ENCODE measurements at regions not wholly inside any gene's neighbourhood (a gene's known extent, or its start where the extent isn't known, plus 50 kb on each side); places are given as distances from the start of the nearest gene placed in this dataset.

DNA sequence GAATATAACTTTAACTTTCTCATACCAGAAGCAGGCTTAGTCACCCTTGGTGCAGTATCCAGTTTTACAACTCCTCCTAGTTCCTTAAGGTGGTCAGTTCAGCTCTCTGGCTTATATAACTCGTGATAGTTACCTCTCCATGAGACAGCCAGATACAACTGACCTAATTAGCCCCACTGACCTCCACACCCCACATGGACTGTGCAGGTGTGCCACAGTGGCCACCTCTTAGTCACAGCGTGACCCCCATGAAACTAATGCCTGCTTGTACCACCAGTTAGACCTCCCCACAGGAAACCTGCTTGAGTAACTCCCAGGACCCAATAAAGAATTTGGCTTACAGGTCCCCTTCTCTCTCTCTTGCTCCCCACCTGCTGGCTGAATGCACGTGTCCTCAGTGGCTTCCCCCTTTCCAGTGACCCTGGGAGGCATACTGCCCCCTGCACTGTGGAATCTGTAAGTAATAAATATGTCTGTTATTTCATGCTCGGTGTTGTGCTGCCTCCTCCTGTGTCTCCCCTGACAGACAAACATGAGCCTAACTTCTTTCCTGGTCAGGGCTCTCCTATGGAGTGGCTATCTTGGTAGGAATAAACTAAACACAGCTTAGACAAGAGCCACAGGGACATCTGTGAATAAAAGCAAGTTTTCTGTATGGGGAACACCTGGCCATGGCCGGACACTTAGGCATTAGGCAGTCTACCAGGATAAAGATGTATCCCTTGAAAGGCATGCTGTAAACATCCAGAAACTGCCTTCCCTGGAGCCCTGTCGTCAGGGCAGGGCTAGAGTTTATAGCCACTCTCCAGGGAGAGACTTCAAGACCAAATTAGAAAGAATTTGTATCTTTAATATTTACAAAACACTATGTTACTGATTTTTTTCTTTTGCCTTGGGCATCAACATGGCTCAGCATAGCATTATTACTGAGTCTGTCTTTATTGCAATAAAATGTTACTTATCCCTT lies 209.7 kb upstream of the BOD1L1 start:
- H3K4me3 ChIP-seq: no peak overlapping the region
- H3K27ac ChIP-seq: no peak overlapping the region

DNA sequence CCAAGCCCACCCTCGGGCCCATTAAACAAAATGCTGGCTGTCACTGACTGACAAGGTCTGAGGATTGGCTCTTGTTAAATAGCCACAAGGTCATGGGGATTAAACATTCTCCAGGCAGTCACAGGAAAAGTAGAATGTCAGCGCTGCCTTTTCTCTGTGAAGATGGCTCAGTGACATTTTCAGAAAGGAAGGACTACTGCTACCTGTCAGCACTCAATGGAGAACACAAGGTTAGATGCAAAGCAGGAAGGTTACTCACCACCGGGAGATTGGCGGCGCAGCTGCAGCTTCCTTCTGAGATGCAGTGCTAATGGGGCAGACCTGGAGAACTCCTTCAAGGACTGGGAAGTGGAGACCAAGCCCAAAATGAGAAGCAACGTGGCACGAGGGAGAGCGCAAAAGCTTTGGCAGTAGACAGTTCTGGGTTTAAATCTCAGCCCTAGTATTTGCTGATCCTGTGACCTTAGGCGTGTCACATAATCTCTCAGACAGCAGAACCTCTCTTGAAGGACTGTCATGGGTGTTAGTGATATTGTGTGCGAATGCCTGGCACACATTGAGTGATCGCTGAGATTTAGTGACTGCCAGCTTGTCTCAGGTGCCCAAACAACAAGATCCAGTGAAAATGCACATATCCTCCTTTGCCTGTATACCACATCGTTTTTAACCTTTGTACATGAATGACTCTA lies 213.1 kb upstream of the BOD1L1 start:
- H3K4me3 ChIP-seq: no peak overlapping the region
- H3K27ac ChIP-seq: no peak overlapping the region

DNA sequence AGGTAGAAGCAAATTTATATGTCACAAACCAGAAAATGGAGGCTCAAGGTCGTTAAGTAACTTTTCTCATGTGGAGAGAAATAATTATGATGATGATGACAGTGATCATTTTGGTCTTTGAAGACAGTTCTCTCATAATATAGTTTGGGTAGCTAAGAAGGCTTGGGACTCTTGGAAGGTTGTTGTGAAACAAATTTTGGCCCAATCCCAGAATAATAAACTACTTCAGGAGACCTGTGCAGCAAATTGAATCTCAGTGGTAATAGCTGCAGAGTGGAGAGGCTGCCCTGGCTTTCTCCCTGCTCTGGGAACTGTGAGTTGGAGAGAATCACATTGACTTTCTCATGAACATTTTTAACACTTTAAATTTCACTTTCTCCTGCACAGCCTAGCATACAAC lies 217.2 kb upstream of the BOD1L1 start:
- no peak overlapping the region for H3K27ac ChIP-seq
- no peak overlapping the region for H3K4me3 ChIP-seq

DNA sequence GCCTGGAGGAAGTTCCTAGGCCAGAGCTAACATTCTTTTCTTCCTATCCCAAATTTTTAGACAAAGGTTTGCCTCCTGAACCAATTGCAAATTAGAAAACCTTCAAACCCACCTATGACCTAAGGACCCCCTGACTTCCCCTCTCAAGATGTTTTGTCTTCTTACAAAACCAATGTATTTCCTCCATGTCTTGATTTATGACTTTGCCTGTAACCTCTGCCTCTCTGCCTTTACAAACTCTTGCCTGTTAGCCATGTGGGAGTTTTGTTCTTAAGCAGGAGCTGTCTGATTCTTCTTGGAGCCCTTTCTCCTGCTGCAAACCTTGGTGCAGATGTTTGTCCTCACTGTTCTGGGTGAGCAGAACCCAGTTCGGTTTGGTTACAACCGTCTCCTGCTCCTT lies 222.3 kb upstream of the BOD1L1 start:
- no peak overlapping the region for H3K27ac ChIP-seq
- H3K4me3 ChIP-seq: no peak overlapping the region

DNA sequence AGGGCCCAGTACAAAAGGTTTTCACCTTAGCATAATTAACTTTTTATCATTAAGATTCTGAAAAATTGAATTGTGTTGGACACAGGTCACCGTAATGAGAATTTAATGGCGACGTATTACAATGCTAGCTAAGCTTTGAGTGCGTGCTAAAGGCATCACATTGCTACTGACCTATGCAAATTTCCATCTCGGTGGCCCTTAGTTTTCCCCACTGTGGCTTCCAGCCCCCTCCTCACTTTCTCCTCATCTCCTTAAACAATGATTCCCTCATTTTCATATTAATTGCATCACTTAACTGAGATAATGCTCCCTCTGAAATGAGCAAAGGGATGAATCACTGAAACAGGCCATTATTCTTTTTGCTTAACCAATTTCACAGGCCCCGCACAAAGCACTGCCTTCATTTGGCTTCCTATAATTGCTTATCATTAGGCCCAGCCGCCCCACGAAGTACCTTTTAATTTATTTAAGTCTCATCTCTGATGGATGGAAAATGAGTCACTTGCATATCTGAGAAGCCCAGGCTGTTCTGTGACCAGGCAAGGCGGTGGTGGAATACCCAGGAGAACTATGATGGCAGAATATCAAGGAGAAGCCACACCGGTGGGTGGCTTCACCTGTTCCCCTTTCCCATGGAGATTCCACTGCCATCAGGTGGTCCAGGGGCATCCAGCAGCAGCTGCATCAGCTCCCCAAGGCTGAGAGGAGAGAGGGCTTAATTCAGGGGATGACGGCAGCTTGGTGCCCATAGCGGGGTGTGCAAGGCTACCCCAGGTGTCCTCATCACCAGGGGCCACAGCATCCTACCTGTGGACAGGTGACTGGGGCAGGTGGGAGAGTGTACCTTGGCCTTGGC lies 223.8 kb upstream of the BOD1L1 start:
- no peak overlapping the region for H3K27ac ChIP-seq
- no peak overlapping the region for H3K4me3 ChIP-seq

DNA sequence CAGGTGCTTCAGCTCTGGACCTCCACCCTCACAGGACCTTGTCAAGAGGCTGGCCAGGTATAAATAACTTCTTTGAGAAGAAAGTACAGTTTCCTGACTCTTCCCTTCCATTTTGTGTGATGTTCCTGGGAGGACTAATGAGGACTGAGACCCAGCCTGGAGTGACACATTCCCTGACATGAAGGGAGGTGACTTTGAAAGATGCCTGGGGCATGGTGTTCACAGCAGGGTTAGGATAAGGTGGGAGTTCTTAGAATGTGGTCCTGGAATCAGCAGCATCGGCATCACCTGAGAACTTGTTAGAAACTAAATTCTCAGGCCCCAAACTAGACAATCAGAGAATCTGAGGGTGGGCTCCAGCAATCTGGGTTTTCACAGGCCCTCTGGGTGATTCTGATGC lies 224.9 kb upstream of the BOD1L1 start:
- Histone ChIP-seq H3K27ac (no peak overlapping the region), H3K4me3 (no peak overlapping the region)

DNA sequence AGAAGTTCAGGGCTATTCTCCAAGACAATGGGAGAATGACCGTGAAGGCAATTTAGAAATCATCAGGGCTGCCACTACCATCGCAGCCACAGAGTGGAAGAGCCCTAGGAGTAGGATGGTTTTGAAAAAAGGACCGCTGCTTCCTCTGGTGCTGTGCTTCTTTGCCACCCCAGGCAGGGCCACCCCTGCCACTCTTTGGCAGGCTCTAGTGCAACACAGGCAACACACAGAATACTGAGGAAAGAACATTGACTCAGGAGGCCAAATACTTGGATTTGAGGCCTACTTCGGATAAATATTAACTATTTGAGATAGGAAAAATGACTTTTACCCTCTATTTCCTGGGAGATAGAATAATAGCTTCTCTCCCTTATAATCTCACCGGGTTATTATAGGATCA lies 228.9 kb upstream of the BOD1L1 start:
- Histone ChIP-seq H3K4me3 (no peak overlapping the region), H3K27ac (no peak overlapping the region)

DNA sequence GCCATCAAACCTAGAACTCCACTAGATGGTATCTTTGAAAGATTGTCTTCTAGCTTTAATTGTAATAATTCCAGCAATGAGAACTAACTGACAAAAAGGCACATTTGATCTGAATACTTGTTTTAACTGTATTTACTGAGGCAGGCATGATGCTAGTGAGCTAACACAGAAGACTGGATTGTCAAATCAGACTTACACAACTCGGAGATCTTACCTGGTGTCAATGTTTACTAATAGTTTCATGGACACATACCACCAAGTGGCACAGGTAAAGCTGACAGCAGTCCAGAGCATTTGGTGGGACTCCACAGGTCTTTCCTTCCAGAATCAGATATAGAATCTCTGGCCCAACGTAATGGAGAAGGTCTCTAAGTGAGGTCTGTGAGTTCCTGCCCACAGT lies 229.9 kb upstream of the BOD1L1 start:
- no peak overlapping the region for H3K4me3 ChIP-seq
- H3K27ac ChIP-seq: no peak overlapping the region

DNA sequence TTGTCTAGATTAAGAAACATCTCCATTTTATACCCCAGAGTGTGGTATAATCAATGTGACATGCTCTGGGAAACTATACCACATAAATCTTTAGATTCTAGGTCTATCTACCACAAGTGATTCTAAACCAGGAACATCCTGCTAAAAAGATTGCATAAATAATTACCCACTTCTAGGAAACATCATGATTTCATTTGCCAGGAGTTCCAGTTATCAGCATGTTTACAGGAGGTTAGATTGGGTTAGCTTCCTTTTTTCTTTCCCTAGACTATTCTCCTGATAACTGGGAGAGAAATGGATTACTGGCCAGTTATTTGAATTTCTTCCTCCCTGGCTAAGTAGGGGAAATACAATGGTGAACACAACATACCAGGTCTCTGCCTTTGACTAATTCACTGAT lies 230.3 kb upstream of the BOD1L1 start:
- Histone ChIP-seq H3K4me3 (no peak overlapping the region), H3K27ac (no peak overlapping the region)

DNA sequence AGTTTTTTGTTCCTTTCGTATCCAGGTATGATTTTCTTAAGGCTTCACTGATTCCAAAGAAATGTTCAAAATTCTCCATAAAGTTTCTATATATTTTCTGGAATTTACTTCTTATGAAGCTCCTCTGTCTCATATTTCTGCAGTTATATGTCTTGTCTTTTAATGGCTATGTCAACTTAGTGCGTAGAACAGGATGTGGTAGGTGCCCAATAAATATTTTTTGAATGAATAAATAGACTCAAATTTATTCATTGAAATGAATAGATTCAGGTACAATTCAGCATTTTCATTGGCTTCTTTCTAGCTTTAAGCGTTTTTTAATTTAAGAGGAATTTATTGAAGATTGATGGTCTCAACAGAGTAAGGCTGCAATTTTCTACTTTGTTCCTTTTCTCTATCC lies 231.9 kb upstream of the BOD1L1 start:
- Histone ChIP-seq H3K4me3 (no peak overlapping the region), H3K27ac (no peak overlapping the region)

DNA sequence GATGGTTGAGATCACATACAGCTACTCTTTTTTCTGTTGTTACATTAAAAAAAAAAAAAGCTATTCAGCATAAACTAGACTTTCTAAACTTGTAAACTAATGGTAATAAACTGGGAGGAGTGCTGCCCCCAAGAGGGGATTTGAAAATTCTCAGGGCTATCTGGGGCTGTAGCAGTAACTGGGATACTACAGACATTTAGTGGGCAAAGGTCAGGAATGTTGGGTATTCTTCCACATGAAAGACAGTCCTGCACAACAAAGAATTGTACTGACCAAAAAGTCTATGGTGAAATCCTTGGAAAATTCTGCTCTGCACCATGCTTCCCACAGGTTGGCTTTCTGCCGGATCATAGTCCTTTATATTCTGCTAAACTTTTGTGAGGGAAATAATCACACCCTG lies 232.6 kb upstream of the BOD1L1 start:
- H3K27ac ChIP-seq: no peak overlapping the region
- H3K4me3 ChIP-seq: no peak overlapping the region

DNA sequence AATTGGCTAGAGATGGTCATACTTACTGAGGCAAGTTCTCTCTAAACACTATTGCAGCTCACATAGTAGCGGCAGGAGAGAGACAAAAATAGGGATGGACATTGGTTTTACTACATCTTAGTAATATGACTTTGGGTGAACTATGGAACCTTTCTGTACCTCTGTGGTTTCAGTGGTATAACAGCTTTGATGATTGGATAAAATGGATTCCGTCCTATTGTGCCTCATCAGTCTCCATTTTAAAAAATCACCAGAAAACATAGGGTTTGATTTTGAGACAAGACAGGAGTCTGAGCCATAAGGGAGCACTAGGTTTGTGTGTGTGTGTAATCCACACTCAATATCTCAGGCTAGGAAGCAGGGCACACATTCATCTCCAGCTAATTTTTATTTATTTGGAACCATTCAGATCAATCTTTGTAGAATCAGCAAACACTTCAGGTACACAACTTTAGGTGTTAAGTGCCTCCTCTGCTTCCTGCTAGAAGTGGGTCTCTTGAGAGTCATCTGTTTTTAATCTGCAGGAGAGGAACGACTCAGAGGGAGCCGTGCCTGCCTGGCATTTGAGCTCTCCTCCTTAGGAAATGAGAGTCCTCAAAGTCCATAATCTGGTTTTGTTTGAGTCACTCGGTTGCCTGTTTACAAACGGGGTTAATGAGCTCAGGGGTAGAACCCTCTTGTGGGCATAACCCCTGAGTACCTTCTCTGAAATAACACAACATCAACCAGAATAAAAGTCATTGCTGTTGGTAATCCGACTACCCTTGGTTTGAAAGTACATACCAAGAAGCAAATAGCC lies 238.5 kb upstream of the BOD1L1 start:
- Histone ChIP-seq H3K4me3 (no peak overlapping the region), H3K27ac (no peak overlapping the region)

DNA sequence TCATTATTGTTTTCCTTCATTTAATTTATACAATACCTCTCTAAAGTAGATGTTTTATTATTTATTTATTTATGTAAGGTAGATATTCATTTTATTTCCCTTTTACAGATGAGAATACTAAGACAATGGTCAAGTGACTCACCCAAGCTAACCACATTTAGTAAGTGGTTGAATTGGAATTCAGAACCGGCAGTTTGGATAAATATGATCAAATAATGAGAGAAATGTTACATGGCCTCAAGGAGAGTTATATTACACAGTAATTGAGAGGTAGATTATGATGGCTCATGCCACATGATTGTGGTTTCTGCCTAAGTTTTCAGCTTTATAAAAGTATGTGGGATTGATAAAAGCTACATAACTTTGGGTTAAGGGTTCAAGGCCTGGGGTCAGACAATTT lies 239.4 kb upstream of the BOD1L1 start:
- no peak overlapping the region for H3K4me3 ChIP-seq
- no peak overlapping the region for H3K27ac ChIP-seq

DNA sequence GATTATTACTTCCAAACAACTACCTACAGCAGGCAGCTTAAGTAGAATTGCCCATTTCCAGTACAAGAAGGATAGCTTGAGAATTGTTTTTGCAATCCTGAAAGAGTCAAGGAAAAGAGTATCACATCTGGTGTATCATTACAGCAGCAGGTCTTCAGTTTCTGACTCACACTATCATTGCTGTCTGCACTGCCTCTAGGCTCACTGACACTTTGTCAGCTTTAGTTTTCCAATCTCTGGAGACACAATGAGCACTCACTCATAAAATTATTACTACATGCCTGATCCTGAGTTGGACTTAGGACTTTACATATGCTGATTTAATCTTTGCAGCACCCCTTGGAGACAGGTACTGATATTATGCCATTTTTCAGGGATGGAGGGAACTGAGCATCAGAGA lies 244.6 kb upstream of the BOD1L1 start:
- no peak overlapping the region for H3K27ac ChIP-seq
- H3K4me3 ChIP-seq: no peak overlapping the region

DNA sequence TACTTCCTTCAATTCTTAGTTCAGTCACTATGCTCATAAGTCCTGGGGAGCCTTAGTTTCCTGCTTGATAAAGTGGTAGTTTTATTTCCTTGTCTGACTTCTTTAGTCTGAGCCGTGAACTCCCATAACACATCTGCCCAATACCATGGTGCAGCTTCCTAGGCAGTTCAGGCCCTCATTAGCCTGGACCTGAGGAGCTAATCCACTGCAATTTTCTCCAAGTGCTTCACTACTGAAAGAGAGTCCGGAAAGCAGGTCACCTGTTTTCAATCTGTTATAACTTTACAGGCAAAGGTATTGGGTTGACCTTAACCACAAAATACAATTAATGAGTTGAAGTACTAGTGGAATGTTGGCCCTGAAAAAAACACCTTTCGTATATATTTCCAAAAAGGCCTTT lies 245.4 kb upstream of the BOD1L1 start:
- H3K27ac ChIP-seq: no peak overlapping the region

DNA sequence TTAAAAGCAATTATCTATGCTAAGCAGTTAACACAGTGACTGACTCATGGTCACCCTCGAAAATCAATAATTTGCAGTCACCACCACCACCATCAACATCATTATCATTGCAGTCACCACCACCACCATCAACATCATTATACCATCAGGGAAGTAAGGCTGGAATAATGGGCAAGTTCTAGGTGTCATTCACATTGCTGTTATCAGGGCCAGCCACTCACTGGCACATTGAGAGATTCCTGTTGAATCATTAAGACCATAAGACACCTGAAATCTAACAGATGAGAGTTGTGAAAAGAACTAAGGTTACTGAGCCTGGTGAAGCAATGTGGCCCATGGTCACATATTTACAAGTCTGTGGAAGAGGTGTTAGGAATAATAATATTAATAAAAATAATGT lies 247.7 kb upstream of the BOD1L1 start:
- Histone ChIP-seq H3K27ac (no peak overlapping the region), H3K4me3 (no peak overlapping the region)

More for the DNA sequence above, 245.4 kb upstream of the BOD1L1 start:
- H3K4me3 ChIP-seq: no peak overlapping the region

DNA sequence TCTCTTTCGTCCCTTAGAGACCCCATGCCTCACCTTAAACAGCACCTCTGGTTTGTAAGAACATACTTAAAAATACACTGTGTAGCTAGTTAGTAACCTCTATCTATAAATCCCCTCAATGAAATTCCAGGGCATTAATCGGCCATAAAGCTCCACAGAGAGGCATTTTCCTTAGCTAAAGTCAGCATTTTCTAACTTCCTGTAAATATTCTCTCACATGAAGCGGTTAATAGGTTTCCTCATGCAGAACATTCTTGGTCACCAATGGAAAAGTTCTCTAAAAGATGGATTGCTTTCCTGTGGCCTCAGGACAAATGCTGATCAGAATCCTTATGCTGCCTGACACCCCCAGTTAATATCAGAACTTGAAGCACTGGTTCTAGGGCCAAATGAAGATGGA lies 248.6 kb upstream of the BOD1L1 start:
- Histone ChIP-seq H3K4me3 (no peak overlapping the region), H3K27ac (no peak overlapping the region)

DNA sequence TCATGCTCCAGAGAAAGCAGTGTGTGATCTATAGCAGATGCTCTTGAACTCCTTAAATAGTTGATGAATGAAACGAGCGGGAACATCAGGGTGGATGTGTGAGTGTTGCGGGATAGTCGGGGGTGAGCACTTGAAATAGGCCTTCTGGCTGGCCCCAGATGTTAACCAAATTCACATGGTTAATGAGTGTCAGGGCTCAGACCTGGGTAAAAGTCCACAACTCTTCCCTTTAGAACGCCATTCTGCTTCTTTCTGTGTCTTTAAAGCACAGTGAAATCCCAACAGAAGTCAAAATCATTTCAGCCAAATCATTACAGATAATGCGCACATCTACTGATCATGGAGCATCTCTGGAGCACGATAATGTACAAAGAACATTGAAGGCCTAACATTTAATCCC lies 249.4 kb upstream of the BOD1L1 start:
- no peak overlapping the region for H3K27ac ChIP-seq
- no peak overlapping the region for H3K4me3 ChIP-seq

DNA sequence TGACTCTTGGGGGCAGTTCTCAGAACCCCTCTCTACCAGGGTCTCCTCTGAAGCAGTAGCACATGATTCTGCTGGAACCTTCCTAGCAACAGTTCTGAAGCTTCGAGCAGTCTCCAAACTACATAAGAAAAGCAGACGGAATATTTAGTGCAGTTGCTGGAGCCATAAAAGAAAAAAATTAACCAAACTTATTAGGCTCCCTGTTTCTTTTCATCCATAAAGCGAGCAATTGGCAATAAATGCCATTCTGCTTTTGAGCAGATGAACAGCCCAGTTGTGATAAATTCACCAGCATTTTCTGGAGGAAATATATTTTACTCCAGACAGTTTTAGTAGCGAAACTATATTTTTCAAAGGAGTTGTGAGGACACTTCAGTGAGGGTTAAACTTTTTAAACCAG lies 250.1 kb upstream of the BOD1L1 start:
- H3K27ac ChIP-seq: no peak overlapping the region
- H3K4me3 ChIP-seq: no peak overlapping the region

DNA sequence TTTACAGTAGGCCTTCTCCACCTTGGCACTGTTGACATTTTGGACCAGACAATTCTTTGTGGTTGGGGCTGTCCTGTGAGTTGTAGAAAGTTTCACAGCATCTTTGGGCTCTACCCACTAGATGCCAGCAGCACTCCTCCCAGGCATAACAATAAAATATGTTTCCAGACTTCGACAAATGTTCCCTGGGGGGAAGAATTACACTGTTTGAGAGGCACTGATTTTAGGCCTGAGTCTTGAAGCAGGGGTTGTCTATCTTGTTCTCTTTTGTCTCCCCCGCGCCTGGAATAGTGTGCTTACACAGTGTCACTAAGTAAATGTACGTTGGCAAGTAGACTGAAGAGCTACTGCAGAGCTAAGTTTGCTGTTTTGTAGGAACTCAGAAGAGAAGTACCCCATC lies 254.4 kb upstream of the BOD1L1 start:
- Histone ChIP-seq H3K27ac (no peak overlapping the region), H3K4me3 (no peak overlapping the region)

Data from skin epidermis (tissue), 12 donors.